ENCODE measurements at regions not wholly inside any gene's neighbourhood (a gene's known extent, or its start where the extent isn't known, plus 50 kb on each side); places are given as distances from the start of the nearest gene placed in this dataset.

GRCh38 chr21:45338311-45339017, 50.8 kb upstream of the POFUT2 start:
- no peaks in the 10 kb centered on the region for H3K36me3 Mint-ChIP-seq (ENCODE audit: unreplicated experiment)
- no peak for TF ChIP-seq CTCF (IDR thresholded peaks at IDR 0.05; ENCODE audit: partially characterized antibody, unreplicated experiment)
- H3K27ac Mint-ChIP-seq (ENCODE audit: unreplicated experiment), result no peak overlapping the region
- peaks cover 4% of the 10 kb centered on the region for H3K9me3 Mint-ChIP-seq (ENCODE audit: unreplicated experiment)
- H3K4me1 Mint-ChIP-seq (ENCODE audit: low read depth, unreplicated experiment), result peaks cover 3% of the 10 kb centered on the region
- DNase-seq, result no peak
- H3K4me3 Mint-ChIP-seq (ENCODE audit: unreplicated experiment), result no peak overlapping the region
- no peaks in the 10 kb centered on the region for H3K27me3 Mint-ChIP-seq (ENCODE audit: unreplicated experiment)

GRCh38 chr21:45339421-45340402, 52.0 kb upstream of the POFUT2 start:
- no peak for TF ChIP-seq CTCF (IDR thresholded peaks at IDR 0.05; ENCODE audit: partially characterized antibody, unreplicated experiment)
- H3K36me3 Mint-ChIP-seq (ENCODE audit: unreplicated experiment), result no peaks in the 10 kb centered on the region
- H3K27me3 Mint-ChIP-seq (ENCODE audit: unreplicated experiment), result no peaks in the 10 kb centered on the region
- no peaks in the 10 kb centered on the region for H3K4me1 Mint-ChIP-seq (ENCODE audit: low read depth, unreplicated experiment)
- no peak overlapping the region for H3K27ac Mint-ChIP-seq (ENCODE audit: unreplicated experiment)
- DNase-seq, result no peak
- peaks cover 2% of the 10 kb centered on the region for H3K9me3 Mint-ChIP-seq (ENCODE audit: unreplicated experiment)
- H3K4me3 Mint-ChIP-seq (ENCODE audit: unreplicated experiment), result no peak overlapping the region

- no peaks in the 10 kb centered on the region for H3K27me3 Mint-ChIP-seq (ENCODE audit: unreplicated experiment)
- H3K4me1 Mint-ChIP-seq (ENCODE audit: low read depth, unreplicated experiment), result no peaks in the 10 kb centered on the region
- no peaks in the 10 kb centered on the region for H3K36me3 Mint-ChIP-seq (ENCODE audit: unreplicated experiment)
- DNase-seq, result no peak
- no peak for TF ChIP-seq CTCF (IDR thresholded peaks at IDR 0.05; ENCODE audit: partially characterized antibody, unreplicated experiment)
- H3K4me3 Mint-ChIP-seq (ENCODE audit: unreplicated experiment), result no peak overlapping the region
- peaks cover 2% of the 10 kb centered on the region for H3K9me3 Mint-ChIP-seq (ENCODE audit: unreplicated experiment)
- no peak overlapping the region for H3K27ac Mint-ChIP-seq (ENCODE audit: unreplicated experiment)
These were observed 52.8 kb upstream of the POFUT2 start for GRCh38 chr21:45340515-45340914.

DNA sequence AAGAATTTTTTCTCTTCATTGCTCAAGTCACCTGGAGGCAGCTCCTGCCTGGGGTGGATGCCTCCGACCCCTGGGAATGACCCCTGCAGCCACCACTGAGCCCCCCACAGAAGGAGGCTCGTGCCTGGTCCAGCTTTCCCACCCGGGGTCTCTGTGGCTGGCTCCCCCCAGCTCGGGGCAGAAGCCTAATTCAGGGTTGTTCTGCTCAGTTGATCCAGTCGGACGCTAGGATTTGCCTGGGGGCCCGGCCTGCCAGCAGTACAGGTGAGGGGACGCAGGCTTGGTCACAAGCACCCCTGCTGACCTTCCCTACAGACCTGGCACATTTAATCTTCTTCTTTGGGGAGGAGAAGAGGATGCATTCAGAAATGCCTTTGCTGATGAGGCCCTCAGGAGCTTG, 53.6 kb upstream of the POFUT2 start:
- no peaks in the 10 kb centered on the region for H3K4me1 Mint-ChIP-seq (ENCODE audit: low read depth, unreplicated experiment)
- peaks cover 4% of the 10 kb centered on the region for H3K9me3 Mint-ChIP-seq (ENCODE audit: unreplicated experiment)
- no peak for TF ChIP-seq CTCF (IDR thresholded peaks at IDR 0.05; ENCODE audit: partially characterized antibody, unreplicated experiment)
- no peak overlapping the region for H3K27ac Mint-ChIP-seq (ENCODE audit: unreplicated experiment)
- H3K36me3 Mint-ChIP-seq (ENCODE audit: unreplicated experiment), result no peaks in the 10 kb centered on the region
- DNase-seq, result no peak
- no peak overlapping the region for H3K4me3 Mint-ChIP-seq (ENCODE audit: unreplicated experiment)
- H3K27me3 Mint-ChIP-seq (ENCODE audit: unreplicated experiment), result no peaks in the 10 kb centered on the region

GRCh38 chr21:45341779-45342178, 54.1 kb upstream of the POFUT2 start:
- Mint-ChIP-seq H3K36me3 (ENCODE audit: unreplicated experiment) (no peaks in the 10 kb centered on the region), H3K9me3 (ENCODE audit: unreplicated experiment) (peaks cover 4% of the 10 kb centered on the region), H3K4me3 (ENCODE audit: unreplicated experiment) (no peak overlapping the region), H3K27ac (ENCODE audit: unreplicated experiment) (no peak overlapping the region), H3K4me1 (ENCODE audit: low read depth, unreplicated experiment) (no peaks in the 10 kb centered on the region), H3K27me3 (ENCODE audit: unreplicated experiment) (no peaks in the 10 kb centered on the region)
- no peak for DNase-seq
- no peak for TF ChIP-seq CTCF (IDR thresholded peaks at IDR 0.05; ENCODE audit: partially characterized antibody, unreplicated experiment)

All from glutamatergic neuron (in vitro differentiated cells).